Astrocyte of the cerebellum (primary cell): ENCODE measurements at regions not wholly inside any gene's neighbourhood (a gene's known extent, or its start where the extent isn't known, plus 50 kb on each side); places are given as distances from the start of the nearest gene placed in this dataset.

Experiments
- DNase-seq: peaks from one replicate; pipeline ENCODE4 v3.0.0-alpha.2; 2011; ENCODE audit warnings: low read depth
- H3K4me3 ChIP-seq: 2 replicates; pipeline ENCODE4 v1.5.1; 2011; ENCODE audit warnings: mild to moderate bottlenecking, low read depth, low read length, moderate library complexity
- in situ Hi-C: cut with HindIII; loops from 2 replicates; pipeline ENCODE4 v1.10.0; 2017; ENCODE audit warnings: low sequenced_read_pairs
- TF ChIP-seq, protein P1 (sequence below): IDR thresholded peaks from 2 replicates; pipeline ENCODE4 v1.5.1; 2012; ENCODE audit warnings: low read length, low read depth, moderate library complexity, mild to moderate bottlenecking; ENCODE audit errors: missing control alignments

DNA sequence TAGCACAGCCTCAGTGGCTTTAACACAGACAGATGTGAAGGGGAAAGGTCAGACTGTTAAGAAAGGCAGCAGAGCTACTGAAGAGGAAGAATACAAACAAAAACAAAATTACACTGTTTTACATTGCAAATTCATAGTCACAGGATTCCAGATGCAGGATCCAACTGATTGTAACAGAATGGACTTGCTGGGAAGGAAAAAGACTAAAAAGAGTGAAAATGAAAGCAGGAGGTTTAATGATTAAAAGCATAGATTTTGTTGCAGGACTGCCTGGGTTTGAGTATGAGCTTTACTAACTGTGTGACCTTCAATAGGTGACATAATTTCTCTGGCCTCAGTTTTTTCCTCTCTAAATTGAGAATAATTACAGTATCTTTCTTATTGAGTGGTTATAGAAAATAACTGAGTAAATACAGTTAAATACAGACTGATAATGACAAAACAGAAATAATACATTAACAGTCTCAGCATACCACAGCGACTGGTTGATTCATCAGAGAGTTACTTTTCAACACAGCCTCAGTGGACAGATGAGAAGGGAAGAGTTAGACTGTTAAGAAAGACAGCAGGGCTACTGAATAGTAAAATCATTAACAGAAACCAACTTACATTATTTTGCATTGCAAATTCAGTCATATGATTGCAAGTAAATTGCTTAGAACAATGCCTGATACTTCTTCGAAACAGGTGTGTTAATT is 704.2 kb upstream of the TENM4 start:
- TF ChIP-seq, protein P1, sequence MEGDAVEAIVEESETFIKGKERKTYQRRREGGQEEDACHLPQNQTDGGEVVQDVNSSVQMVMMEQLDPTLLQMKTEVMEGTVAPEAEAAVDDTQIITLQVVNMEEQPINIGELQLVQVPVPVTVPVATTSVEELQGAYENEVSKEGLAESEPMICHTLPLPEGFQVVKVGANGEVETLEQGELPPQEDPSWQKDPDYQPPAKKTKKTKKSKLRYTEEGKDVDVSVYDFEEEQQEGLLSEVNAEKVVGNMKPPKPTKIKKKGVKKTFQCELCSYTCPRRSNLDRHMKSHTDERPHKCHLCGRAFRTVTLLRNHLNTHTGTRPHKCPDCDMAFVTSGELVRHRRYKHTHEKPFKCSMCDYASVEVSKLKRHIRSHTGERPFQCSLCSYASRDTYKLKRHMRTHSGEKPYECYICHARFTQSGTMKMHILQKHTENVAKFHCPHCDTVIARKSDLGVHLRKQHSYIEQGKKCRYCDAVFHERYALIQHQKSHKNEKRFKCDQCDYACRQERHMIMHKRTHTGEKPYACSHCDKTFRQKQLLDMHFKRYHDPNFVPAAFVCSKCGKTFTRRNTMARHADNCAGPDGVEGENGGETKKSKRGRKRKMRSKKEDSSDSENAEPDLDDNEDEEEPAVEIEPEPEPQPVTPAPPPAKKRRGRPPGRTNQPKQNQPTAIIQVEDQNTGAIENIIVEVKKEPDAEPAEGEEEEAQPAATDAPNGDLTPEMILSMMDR: no peak
- in situ Hi-C loops: no loop called here
- no peak overlapping the region for H3K4me3 ChIP-seq
- DNase-seq: no peak

DNA sequence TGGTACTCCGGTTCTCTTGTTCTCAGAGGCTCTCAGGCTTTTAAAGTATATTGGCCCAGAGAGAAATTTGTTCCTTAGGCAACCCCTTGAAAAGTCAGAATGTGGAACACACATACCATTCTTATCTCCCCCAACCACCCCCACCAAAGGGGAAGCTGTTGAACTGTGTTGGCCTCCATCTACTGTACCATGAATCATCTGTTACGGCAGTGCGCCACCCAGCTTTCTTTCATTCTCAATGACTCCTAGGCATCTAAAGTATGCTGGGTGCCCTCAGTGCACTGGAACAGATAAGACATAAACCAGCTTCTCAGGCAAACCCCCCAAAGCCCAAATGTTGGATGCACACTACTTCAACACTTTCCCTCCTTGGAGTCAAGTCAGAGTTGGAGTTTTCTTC is 696.2 kb upstream of the TENM4 start:
- in situ Hi-C loops: no loop called here
- no peak for DNase-seq
- TF ChIP-seq, protein P1: no peak
- H3K4me3 ChIP-seq: no peak overlapping the region

DNA sequence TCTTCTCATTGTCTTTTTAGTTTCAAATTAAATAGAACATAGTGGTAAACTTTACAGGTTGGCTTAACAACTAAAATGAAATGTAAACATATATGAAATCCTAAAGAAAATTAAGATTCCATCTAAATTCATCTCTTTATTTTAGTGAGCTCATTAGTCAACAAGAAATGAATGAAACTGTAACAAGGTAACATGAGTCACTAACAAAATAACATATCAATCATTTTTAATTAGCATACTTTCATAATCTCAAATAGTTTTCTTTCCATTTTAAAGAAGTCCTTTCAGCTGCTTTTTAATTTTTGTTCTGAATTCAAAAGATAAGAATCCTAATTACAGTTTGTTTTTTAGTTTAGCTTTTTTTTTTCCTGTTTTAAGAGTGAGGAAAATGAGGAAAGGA is 688.6 kb upstream of the TENM4 start:
- H3K4me3 ChIP-seq: no peak overlapping the region

DNA sequence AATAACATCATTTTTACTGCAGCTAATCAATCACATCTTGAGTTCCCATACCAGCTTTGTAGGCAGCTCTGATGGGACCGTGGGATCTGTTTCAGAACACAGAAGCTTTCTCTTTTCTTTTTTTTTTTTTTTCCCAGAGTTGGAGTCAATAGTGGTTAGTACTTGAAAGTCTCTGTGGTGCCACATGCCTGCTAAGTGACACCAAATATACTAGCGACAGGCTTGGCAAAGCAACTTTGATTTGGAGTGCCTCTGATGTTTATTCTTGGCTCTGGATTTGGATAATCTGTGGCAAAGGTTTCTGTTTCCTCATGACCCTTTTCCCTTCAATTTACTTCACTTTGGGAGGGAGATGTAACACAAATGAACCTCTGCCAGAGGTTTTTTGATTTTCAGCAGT is 681.4 kb upstream of the TENM4 start:
- TF ChIP-seq, protein P1: no peak
- in situ Hi-C loops: no loop called here
- no peak overlapping the region for H3K4me3 ChIP-seq
- DNase-seq: no peak

More for the DNA sequence above, 688.6 kb upstream of the TENM4 start:
- DNase-seq: no peak
- in situ Hi-C loops: no loop called here
- TF ChIP-seq, protein P1: no peak

DNA sequence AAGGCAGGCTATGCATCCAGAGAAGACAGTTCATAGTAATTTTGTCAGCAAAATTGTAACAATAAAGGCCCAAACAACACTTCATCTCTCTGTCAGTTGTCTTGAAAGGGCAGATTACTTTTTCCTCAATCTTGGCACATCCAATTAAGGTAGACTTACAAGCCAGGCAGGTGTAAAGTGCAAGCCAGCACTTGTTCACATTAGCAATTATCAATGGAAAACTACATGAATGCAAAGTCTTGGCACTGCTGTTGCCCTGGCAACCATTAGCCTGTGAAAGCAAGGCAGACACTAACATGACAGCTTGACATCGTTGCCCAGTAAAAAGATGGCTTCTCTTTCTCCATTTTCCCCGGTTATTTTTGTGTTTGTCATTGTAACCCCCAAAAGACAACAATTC is 677.2 kb upstream of the TENM4 start:
- DNase-seq: no peak
- in situ Hi-C loops: no loop called here
- TF ChIP-seq, protein P1: no peak
- H3K4me3 ChIP-seq: no peak overlapping the region

DNA sequence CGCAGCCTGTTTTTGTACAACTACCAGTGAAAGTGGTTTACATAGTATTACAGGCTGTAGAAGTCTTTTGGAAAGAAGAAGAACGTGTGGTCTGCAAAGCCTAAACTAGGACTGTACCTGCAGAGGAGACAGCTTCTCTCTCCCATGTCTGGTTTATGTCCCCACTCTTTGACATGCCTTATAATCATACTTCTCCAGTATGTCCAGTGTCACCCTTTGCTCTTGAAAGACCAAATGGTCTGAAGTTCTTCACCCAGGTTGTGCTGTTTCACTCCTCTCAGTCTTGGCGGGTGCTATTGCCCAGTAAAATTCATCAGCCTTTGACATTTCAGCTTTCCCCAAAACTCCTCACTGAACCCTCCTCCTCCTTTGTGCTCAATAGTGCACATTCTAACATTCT is 676.0 kb upstream of the TENM4 start:
- DNase-seq: no peak
- in situ Hi-C loops: no loop called here
- TF ChIP-seq, protein P1: no peak
- no peak overlapping the region for H3K4me3 ChIP-seq

DNA sequence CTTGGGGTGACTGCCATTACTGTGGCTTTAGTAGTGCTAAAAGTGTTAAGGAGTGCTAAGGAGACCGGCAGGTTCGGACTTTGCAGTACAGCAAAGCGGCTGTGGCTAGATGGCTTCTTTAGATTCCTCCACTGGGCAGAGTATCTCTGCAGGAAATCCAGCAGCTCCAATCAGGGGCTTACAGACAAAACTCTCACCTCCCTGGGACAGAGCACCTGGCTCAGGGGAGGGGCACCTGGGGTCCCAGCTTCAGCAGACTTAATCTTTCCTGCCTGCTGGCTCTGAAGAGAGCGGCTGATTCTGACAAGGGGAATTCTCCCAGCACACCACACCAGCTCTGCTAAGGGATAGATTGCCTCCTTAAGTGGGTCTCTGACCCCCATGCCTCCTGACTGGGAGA is 668.8 kb upstream of the TENM4 start:
- no peak for DNase-seq
- in situ Hi-C loops: no loop called here
- TF ChIP-seq, protein P1: no peak
- no peak overlapping the region for H3K4me3 ChIP-seq
